Upper lobe of left lung (tissue), 6 donors: ENCODE measurements at regions not wholly inside any gene's neighbourhood (a gene's known extent, or its start where the extent isn't known, plus 50 kb on each side); places are given as distances from the start of the nearest gene placed in this dataset.
"Not testable (repeated sequence)": the region's sequence is repeated elsewhere in the genome, so short reads cannot be mapped to it uniquely, and the experiment has no call there.

ENCODE experiments used
- ATAC-seq, 2 donors: fragments of 200-7000 bp; cut with Tn5 transposase; one replicate each; pipeline ENCODE4 v1.9.1; 2022; ENCODE audit warnings: mild to moderate bottlenecking in 2 of 2, moderate library complexity in 2 of 2; ENCODE audit not compliant: low FRiP score in 2 of 2
- DNase-seq, 2 donors: peaks; one replicate each; pipeline ENCODE4 v3.0.0-alpha.2; 2019 to 2020
- H3K27ac ChIP-seq, 4 donors: fragments of 200-600 bp; sonication (generic); one replicate each; pipeline ENCODE4 v1.5.1; 2016 to 2019
- H3K27me3 ChIP-seq, 4 donors: fragments of 200-600 bp; sonication (generic); one replicate each; pipeline ENCODE4 v1.5.1; 2017 to 2019
- H3K36me3 ChIP-seq, 4 donors: fragments of 200-600 bp; sonication (generic); one replicate each; pipeline ENCODE4 v1.5.1; 2016 to 2019
- H3K4me1 ChIP-seq, 4 donors: fragments of 200-600 bp; sonication (generic); one replicate each; pipeline ENCODE4 v1.5.1; 2018 to 2019
- H3K4me3 ChIP-seq, 4 donors: fragments of 200-600 bp; sonication (generic); one replicate each; pipeline ENCODE4 v1.5.1; 2017 to 2019; ENCODE audit warnings: mild to moderate bottlenecking in 2 of 4, moderate library complexity in 1 of 4
- H3K9me3 ChIP-seq, 4 donors: fragments of 200-600 bp; sonication (generic); one replicate each; pipeline ENCODE4 v1.5.1; 2018 to 2019
- EP300 ChIP-seq, 4 donors: sonication (generic); formaldehyde crosslinking; IDR thresholded peaks; one replicate each; pipeline ENCODE4 v1.5.1; 2017; ENCODE audit warnings: antibody characterized with exemption in 4 of 4, control low read depth in 2 of 4
- POLR2A ChIP-seq, 4 donors: fragments of 450-650 bp; IDR thresholded peaks; one replicate each; pipeline ENCODE4 v1.5.1; 2016 to 2017; ENCODE audit warnings: antibody characterized with exemption in 4 of 4, mild to moderate bottlenecking in 2 of 4
- POLR2AphosphoS5 ChIP-seq, 2 donors: sonication (generic); formaldehyde crosslinking; IDR thresholded peaks; one replicate each; pipeline ENCODE4 v1.5.1; 2017; ENCODE audit warnings: antibody characterized with exemption in 2 of 2
- WGBS, 2 donors: methylation state at CpG; one replicate each; pipeline ENCODE4 v1.1.5; 2017 to 2018; 5-methylcytosine and 5-hydroxymethylcytosine counted together
- TF ChIP-seq, protein P1 (sequence below), 6 experiments: fragments of 450-650 bp in 4 of 6; fragments of 200-600 bp in 2 of 6; sonication (generic) in 2 of 6; IDR thresholded peaks; one replicate each; pipeline ENCODE4 v1.5.1; 2016 to 2019; ENCODE audit warnings: antibody characterized with exemption in 6 of 6
- donor health status: DM: no; HTN: no; CAD: no; lungs with moderate emphysema.
- donor health status: DM: no; HTN: yes; CAD: no; lungs with severe emphysema.

DNA sequence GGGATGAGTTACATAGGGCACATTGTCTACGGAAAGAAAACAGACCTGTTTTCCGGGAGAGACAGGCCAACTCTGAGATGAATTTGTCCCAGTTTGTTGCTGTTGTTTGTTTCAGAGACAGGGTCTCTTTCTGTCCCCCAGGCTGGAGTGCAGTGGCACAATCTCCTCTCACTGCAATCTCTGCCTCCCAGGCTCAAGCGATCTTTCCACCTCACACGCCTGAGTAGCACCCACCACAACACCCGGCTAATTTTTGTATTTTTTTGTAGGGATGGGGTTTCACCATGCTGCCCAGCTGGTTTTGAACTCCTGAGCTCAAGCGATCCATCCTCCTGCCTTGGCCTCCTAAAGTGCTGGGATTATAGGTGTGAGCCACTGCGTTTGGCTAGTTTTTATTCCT is 125.5 kb upstream of the ERRFI1 start:
- DNase-seq: no peak
- TF ChIP-seq POLR2A (IDR thresholded peaks at IDR 0.05) (no peak), EP300 (IDR thresholded peaks at IDR 0.05) (no peak), POLR2AphosphoS5 (IDR thresholded peaks at IDR 0.05) (no peak)
- TF ChIP-seq, protein P1, sequence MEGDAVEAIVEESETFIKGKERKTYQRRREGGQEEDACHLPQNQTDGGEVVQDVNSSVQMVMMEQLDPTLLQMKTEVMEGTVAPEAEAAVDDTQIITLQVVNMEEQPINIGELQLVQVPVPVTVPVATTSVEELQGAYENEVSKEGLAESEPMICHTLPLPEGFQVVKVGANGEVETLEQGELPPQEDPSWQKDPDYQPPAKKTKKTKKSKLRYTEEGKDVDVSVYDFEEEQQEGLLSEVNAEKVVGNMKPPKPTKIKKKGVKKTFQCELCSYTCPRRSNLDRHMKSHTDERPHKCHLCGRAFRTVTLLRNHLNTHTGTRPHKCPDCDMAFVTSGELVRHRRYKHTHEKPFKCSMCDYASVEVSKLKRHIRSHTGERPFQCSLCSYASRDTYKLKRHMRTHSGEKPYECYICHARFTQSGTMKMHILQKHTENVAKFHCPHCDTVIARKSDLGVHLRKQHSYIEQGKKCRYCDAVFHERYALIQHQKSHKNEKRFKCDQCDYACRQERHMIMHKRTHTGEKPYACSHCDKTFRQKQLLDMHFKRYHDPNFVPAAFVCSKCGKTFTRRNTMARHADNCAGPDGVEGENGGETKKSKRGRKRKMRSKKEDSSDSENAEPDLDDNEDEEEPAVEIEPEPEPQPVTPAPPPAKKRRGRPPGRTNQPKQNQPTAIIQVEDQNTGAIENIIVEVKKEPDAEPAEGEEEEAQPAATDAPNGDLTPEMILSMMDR (IDR thresholded peaks at IDR 0.05): no peak
- H3K36me3 ChIP-seq: no peaks in the 10 kb centered on the region
- whole genome bisulfite sequencing, 2 donors: 93 to 95% methylated on average over 7 of the region's 7 CpGs
- no peak for ATAC-seq
- H3K4me1 ChIP-seq: peaks cover 10 to 23% (median 17%) of the 10 kb centered on the region in 4 donors
- H3K9me3 ChIP-seq: no peaks in the 10 kb centered on the region
- no peak overlapping the region for H3K4me3 ChIP-seq
- H3K27ac ChIP-seq: no peak overlapping the region
- no peaks in the 10 kb centered on the region for H3K27me3 ChIP-seq

DNA sequence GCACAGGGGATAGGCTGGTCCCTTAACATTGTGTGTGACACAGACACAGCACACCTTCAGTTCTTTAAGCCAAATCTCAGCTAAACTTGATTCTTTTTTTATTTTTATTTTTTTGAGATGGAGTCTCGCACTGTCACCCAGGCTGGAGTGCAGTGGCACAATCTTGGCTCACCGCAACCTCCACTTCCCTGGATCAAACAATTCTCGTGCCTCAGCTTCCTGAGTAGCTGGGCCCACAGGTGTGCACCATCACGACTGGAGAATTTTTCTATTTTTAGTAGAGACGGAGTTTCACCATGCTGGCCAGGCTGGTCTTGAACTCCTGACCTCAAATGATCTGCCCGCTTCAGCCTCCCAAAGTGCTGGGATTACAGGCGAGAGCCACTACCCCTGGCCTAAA is 123.6 kb upstream of the ERRFI1 start:
- not testable (repeated sequence) for DNase-seq, H3K36me3 ChIP-seq, H3K27me3 ChIP-seq, ATAC-seq, H3K9me3 ChIP-seq, H3K27ac ChIP-seq, H3K4me3 ChIP-seq
- 75 to 92% methylated on average over 7 of the region's 7 CpGs for WGBS, 2 donors
- peaks cover 0 to 11% (median 10%) of the 10 kb centered on the region in 4 donors for H3K4me1 ChIP-seq

DNA sequence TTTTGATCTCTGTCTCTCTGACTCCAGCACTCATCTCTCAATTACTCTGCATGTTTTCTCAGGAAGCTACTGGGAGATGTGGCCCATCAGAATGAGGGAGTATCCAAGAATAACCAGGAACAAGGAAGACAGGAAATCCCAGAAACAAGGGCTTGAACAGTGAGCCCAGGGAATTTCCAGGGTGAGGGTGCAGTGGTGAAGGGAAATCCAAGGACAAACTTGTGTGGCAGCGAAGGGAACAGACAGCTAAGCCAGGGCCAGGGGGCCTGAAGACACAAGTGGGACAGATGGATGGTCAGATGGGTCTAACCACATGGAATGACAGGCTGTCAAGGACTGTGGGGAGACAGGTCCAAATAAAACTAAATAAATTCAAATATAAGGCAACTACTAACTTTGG is 121.8 kb upstream of the ERRFI1 start:
- no peak for ATAC-seq
- Histone ChIP-seq H3K27ac (peak overlapping the region in 1 of 4 donors; percentile 34), H3K27me3 (no peaks in the 10 kb centered on the region), H3K4me3 (no peak overlapping the region), H3K36me3 (no peaks in the 10 kb centered on the region), H3K9me3 (no peaks in the 10 kb centered on the region), H3K4me1 (peaks cover 0 to 8% (median 6%) of the 10 kb centered on the region in 4 donors)
- no peak for DNase-seq
- 68 to 91% methylated on average over 1 of the region's 1 CpG for WGBS, 2 donors
- TF ChIP-seq POLR2A (IDR thresholded peaks at IDR 0.05) (no peak), POLR2AphosphoS5 (IDR thresholded peaks at IDR 0.05) (no peak), EP300 (IDR thresholded peaks at IDR 0.05) (no peak)
- TF ChIP-seq, protein P1 (IDR thresholded peaks at IDR 0.05): no peak

DNA sequence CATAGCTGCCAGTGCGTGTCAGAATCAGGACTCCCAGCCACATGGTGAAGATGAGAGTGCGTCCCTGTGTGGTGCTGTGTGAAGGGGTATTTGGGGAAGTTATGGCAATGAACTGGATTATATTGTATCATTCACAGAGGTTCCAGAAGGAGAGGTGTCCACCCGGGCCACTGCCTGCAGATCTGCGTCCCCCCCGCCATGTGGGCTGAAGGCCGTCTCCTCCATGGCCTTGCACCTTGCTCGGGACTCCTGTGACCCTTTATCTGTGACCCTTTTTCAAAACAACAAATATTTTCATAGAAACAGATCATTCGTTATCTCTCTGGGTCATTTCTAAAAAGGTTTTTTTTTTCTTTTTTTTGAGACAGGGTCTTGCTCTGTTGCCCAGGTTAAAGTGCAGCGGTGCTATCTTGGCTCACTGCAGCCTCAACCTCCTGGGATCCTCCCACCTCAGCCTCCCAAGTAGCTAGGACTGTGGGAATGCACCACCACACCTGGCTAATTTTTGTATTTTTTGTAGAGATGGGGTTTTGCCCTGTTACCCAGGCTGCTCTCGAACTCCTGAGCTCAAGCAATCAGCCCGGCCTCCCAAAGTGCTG is 120.2 kb upstream of the ERRFI1 start:
- ATAC-seq (no peak), DNase-seq (no peak)
- Histone ChIP-seq H3K9me3 (no peaks in the 10 kb centered on the region), H3K4me1 (peaks cover 0 to 8% (median 6%) of the 10 kb centered on the region in 4 donors), H3K27ac (no peak overlapping the region), H3K27me3 (no peaks in the 10 kb centered on the region), H3K4me3 (no peak overlapping the region), H3K36me3 (no peaks in the 10 kb centered on the region)
- 96 to 97% methylated on average over 11 of the region's 11 CpGs for WGBS, 2 donors
- TF ChIP-seq, protein P1 (IDR thresholded peaks at IDR 0.05): no peak
- no peak for TF ChIP-seq EP300 (IDR thresholded peaks at IDR 0.05)
- TF ChIP-seq POLR2AphosphoS5 (IDR thresholded peaks at IDR 0.05): no peak
- TF ChIP-seq POLR2A (IDR thresholded peaks at IDR 0.05): no peak

DNA sequence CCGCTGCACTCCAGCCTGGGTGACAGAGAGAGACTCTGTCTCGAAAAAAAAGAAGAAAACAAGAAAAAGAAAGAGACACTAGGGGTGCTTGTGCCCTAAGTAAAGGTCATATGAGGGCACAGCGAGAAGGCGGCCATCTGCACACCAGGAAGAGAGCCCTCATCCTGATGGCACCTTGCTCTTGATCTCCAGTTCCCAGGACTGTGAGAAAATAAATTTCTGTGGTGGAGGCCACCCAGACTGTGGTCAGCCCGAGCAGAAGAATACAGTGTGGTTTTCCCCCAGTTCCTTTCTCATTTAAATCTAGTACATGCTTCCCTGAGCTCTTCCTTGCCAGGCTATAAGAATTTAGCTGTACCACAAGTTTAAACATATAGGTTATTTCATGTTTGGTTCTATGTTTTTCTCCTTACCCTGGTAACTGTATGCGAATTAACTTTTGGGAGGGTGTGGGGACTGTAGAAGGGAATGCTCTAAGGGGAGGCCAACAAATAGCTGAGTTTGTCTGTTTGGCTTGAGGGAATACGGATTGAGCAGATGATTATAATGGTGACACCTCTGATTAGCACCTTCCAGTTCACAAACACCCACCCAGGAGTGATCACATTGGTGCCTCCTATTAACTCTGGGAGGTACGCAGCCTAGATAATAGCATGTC is 119.6 kb upstream of the ERRFI1 start:
- Histone ChIP-seq H3K27me3 (no peaks in the 10 kb centered on the region), H3K4me1 (peaks cover 0 to 8% (median 6%) of the 10 kb centered on the region in 4 donors), H3K9me3 (no peaks in the 10 kb centered on the region), H3K4me3 (no peak overlapping the region), H3K27ac (no peak overlapping the region), H3K36me3 (no peaks in the 10 kb centered on the region)
- TF ChIP-seq POLR2A (IDR thresholded peaks at IDR 0.05): no peak
- TF ChIP-seq, protein P1 (IDR thresholded peaks at IDR 0.05): no peak
- no peak for TF ChIP-seq POLR2AphosphoS5 (IDR thresholded peaks at IDR 0.05)
- TF ChIP-seq EP300 (IDR thresholded peaks at IDR 0.05): no peak
- no peak for ATAC-seq
- no peak for DNase-seq
- WGBS, 2 donors: 72 to 76% methylated on average over 8 of the region's 8 CpGs
